ENCODE measurements at regions not wholly inside any gene's neighbourhood (a gene's known extent, or its start where the extent isn't known, plus 50 kb on each side); places are given as distances from the start of the nearest gene placed in this dataset.

DNA sequence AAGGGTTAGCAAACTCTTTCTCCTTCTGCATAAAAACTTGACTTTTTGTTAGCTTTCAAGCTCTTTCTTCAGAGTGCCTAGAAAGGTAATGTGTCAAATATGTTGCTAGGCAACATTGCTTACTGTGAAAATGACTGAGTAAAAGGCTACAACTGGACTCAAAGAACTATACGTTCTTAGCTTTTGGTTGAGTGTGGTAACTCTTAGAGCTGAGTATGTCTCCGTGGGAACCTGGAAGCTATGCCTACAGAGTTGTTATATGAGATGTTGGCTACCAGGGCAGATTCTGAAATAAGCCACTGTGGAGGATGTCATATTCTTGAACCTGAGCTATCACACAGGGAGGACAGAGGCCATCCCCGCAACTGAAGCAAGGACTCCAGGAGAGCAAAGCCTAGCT is 105.5 kb downstream of the ARL6IP6 start:
- TF ChIP-seq, protein P1, sequence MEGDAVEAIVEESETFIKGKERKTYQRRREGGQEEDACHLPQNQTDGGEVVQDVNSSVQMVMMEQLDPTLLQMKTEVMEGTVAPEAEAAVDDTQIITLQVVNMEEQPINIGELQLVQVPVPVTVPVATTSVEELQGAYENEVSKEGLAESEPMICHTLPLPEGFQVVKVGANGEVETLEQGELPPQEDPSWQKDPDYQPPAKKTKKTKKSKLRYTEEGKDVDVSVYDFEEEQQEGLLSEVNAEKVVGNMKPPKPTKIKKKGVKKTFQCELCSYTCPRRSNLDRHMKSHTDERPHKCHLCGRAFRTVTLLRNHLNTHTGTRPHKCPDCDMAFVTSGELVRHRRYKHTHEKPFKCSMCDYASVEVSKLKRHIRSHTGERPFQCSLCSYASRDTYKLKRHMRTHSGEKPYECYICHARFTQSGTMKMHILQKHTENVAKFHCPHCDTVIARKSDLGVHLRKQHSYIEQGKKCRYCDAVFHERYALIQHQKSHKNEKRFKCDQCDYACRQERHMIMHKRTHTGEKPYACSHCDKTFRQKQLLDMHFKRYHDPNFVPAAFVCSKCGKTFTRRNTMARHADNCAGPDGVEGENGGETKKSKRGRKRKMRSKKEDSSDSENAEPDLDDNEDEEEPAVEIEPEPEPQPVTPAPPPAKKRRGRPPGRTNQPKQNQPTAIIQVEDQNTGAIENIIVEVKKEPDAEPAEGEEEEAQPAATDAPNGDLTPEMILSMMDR (IDR thresholded peaks at IDR 0.05): no peak
- no peak for TF ChIP-seq EZH2 (IDR thresholded peaks at IDR 0.05; ENCODE audit: borderline replicate concordance, insufficient read depth, low read depth, low read length, poor library complexity, severe bottlenecking)
